ENCODE measurements at regions not wholly inside any gene's neighbourhood (a gene's known extent, or its start where the extent isn't known, plus 50 kb on each side); places are given as distances from the start of the nearest gene placed in this dataset.
"Not testable (repeated sequence)": the region's sequence is repeated elsewhere in the genome, so short reads cannot be mapped to it uniquely, and the experiment has no call there.

DNA sequence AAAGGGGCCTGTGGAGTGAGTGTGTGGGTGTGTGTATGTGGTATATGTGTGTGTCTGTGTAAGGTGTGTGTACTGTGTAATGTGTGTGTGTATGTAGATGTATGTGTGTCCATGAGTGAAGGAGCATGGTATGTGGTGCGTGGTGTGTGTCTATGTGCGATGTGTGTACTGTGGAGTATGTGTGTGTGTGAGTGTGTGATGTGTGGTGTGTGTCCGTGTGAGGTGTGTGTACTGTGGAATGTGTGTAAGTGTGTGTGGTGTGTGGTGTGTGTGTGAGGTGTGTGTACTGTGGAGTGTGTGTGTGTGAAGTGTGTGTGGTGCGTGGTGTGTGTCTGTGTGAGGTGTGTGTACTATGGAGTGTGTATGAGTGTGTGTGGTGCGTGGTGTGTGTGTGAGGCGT is 83.1 kb upstream of the PRR5 start:
- BruUV-seq (replicated peaks); DNase-seq (ENCODE audit: low read depth, low spot score); H3K79me2 ChIP-seq (ENCODE audit: insufficient read depth, low read length); H3K4me1 ChIP-seq (ENCODE audit: control insufficient read depth in 1 of 2, insufficient read depth in 2 of 2, low read length in 2 of 2); H3K9me2 ChIP-seq (ENCODE audit: insufficient read depth); H2AFZ ChIP-seq (ENCODE audit: low read depth, low read length, poor library complexity, severe bottlenecking); POLR2A ChIA-PET; H3K4me2 ChIP-seq (ENCODE audit: low read length); CTCF ChIA-PET; H3K27ac ChIP-seq (ENCODE audit: low read depth, low read length); RAD21 ChIA-PET (ENCODE audit: low non-redundant PET in 1 of 2, low total read pairs in 2 of 2, uncharacterized antibody in 2 of 2, unreplicated experiment in 2 of 2); H4K20me1 ChIP-seq (ENCODE audit: insufficient read depth); intact Hi-C loops (cut with micrococcal nuclease); H3K4me3 ChIP-seq (replicated peaks in 1 of 2; ENCODE audit: low read depth in 1 of 2, low read length in 2 of 2); H3K9me3 ChIP-seq (ENCODE audit: control insufficient read depth in 1 of 2, insufficient read depth in 1 of 2, low read depth in 1 of 2, low read length in 2 of 2); ATAC-seq; H3K36me3 ChIP-seq (ENCODE audit: control insufficient read depth in 1 of 2, insufficient read depth in 2 of 2, low read length in 2 of 2); H3K9ac ChIP-seq (ENCODE audit: low read length); H3K27me3 ChIP-seq (ENCODE audit: insufficient read depth, low read length): not testable (repeated sequence)

- ChIA-PET POLR2A (no interaction called here), CTCF (no interaction called here), RAD21 (ENCODE audit: low non-redundant PET in 1 of 2, low total read pairs in 2 of 2, uncharacterized antibody in 2 of 2, unreplicated experiment in 2 of 2) (no interaction called here)
- H3K4me3 ChIP-seq (replicated peaks in 1 of 2; ENCODE audit: low read depth in 1 of 2, low read length in 2 of 2): no peak overlapping the region
- H3K9ac ChIP-seq (ENCODE audit: low read length): no peak overlapping the region
- no peak overlapping the region for H2AFZ ChIP-seq (ENCODE audit: low read depth, low read length, poor library complexity, severe bottlenecking)
- H3K79me2 ChIP-seq (ENCODE audit: insufficient read depth, low read length): no peaks in the 10 kb centered on the region
- no peaks in the 10 kb centered on the region for H3K27me3 ChIP-seq (ENCODE audit: insufficient read depth, low read length)
- no peak overlapping the region for H3K27ac ChIP-seq (ENCODE audit: low read depth, low read length)
- TF ChIP-seq REST (IDR thresholded peaks at IDR 0.05; ENCODE audit: low read depth) (no peak), FOSL1 (IDR thresholded peaks at IDR 0.05; ENCODE audit: low read depth) (no peak), ZNF274 (IDR thresholded peaks at IDR 0.05; ENCODE audit: low read depth, low read length) (no peak), ELF1 (IDR thresholded peaks at IDR 0.05; ENCODE audit: borderline replicate concordance, low read depth) (no peak), YY1 (IDR thresholded peaks at IDR 0.05; ENCODE audit: extremely low read depth, insufficient replicate concordance, low read depth, low read length) (no peak), EZH2 (IDR thresholded peaks at IDR 0.05) (no peak), JUND (IDR thresholded peaks at IDR 0.05) (no peak), EZH2phosphoT487 (IDR thresholded peaks at IDR 0.05; ENCODE audit: borderline replicate concordance) (no peak), POLR2A (IDR thresholded peaks at IDR 0.05; ENCODE audit: borderline replicate concordance, extremely low read depth, insufficient read depth, insufficient read length) (no peak), CEBPB (IDR thresholded peaks at IDR 0.05; ENCODE audit: low read depth) (no peak)
- DNase-seq (ENCODE audit: low read depth, low spot score) (no peak), ATAC-seq (no peak)
- no peaks in the 10 kb centered on the region for H3K36me3 ChIP-seq (ENCODE audit: control insufficient read depth in 1 of 2, insufficient read depth in 2 of 2, low read length in 2 of 2)
- BruUV-seq (replicated peaks): no TSS peak
- H3K9me2 ChIP-seq (ENCODE audit: insufficient read depth): no peaks in the 10 kb centered on the region
- H3K4me2 ChIP-seq (ENCODE audit: low read length): no peak overlapping the region
- intact Hi-C loops (cut with micrococcal nuclease): no loop called here
- H3K9me3 ChIP-seq (ENCODE audit: control insufficient read depth in 1 of 2, insufficient read depth in 1 of 2, low read depth in 1 of 2, low read length in 2 of 2): no peaks in the 10 kb centered on the region; a peak in 2 of 4 replicates
- H4K20me1 ChIP-seq (ENCODE audit: insufficient read depth): no peaks in the 10 kb centered on the region
- no peaks in the 10 kb centered on the region for H3K4me1 ChIP-seq (ENCODE audit: control insufficient read depth in 1 of 2, insufficient read depth in 2 of 2, low read length in 2 of 2)
These were observed 83.6 kb upstream of the PRR5 start for GRCh38 chr22:44618400-44618799.
